Neural crest cell (in vitro differentiated cells): ENCODE measurements at regions not wholly inside any gene's neighbourhood (a gene's known extent, or its start where the extent isn't known, plus 50 kb on each side); places are given as distances from the start of the nearest gene placed in this dataset.
A peak's percentile ranks its signal among the peaks of the same experiment; 100 is the strongest.
"Not testable (repeated sequence)": the region's sequence is repeated elsewhere in the genome, so short reads cannot be mapped to it uniquely, and the experiment has no call there.

Source experiments
- DNase-seq: peaks from one replicate; pipeline ENCODE4 v3.0.0; 2021; ENCODE audit warnings: low read depth, mixed read lengths, low spot score
- H3K27ac Mint-ChIP-seq: one replicate; pipeline ENCODE4 v1.8.0; 2021; ENCODE audit warnings: mild to moderate bottlenecking, mixed read lengths; ENCODE audit not compliant: unreplicated experiment
- H3K27me3 Mint-ChIP-seq: 2 replicates; pipeline ENCODE4 v1.8.0; 2021; ENCODE audit warnings: low read depth, mild to moderate bottlenecking, mixed read lengths
- H3K36me3 Mint-ChIP-seq: 2 replicates; pipeline ENCODE4 v1.8.0; 2021; ENCODE audit warnings: low read depth, mild to moderate bottlenecking, mixed read lengths
- H3K4me1 Mint-ChIP-seq: 2 replicates; pipeline ENCODE4 v1.8.0; 2021; ENCODE audit warnings: mixed read lengths
- H3K4me3 Mint-ChIP-seq: one replicate; pipeline ENCODE4 v1.8.0; 2021; ENCODE audit warnings: mild to moderate bottlenecking, mixed read lengths
- H3K9me3 Mint-ChIP-seq: 2 replicates; pipeline ENCODE4 v1.8.0; 2021; ENCODE audit warnings: mixed read lengths
- TF ChIP-seq, protein P1 (sequence below): fragments of 200-600 bp; sonication (generic); conservative IDR thresholded peaks from 2 replicates; pipeline ENCODE4 v1.5.0; 2021; ENCODE audit warnings: antibody characterized with exemption, mild to moderate bottlenecking

- Mint-ChIP-seq H3K9me3 (peaks cover 3% of the 10 kb centered on the region), H3K4me1 (no peaks in the 10 kb centered on the region), H3K36me3 (peaks cover 3% of the 10 kb centered on the region), H3K4me3 (no peak overlapping the region), H3K27me3 (no peaks in the 10 kb centered on the region), H3K27ac (no peak overlapping the region)
- TF ChIP-seq, protein P1, sequence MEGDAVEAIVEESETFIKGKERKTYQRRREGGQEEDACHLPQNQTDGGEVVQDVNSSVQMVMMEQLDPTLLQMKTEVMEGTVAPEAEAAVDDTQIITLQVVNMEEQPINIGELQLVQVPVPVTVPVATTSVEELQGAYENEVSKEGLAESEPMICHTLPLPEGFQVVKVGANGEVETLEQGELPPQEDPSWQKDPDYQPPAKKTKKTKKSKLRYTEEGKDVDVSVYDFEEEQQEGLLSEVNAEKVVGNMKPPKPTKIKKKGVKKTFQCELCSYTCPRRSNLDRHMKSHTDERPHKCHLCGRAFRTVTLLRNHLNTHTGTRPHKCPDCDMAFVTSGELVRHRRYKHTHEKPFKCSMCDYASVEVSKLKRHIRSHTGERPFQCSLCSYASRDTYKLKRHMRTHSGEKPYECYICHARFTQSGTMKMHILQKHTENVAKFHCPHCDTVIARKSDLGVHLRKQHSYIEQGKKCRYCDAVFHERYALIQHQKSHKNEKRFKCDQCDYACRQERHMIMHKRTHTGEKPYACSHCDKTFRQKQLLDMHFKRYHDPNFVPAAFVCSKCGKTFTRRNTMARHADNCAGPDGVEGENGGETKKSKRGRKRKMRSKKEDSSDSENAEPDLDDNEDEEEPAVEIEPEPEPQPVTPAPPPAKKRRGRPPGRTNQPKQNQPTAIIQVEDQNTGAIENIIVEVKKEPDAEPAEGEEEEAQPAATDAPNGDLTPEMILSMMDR, result no peak
- no peak for DNase-seq
These were observed 397.1 kb upstream of the POT1 start for GRCh38 chr7:125326666-125327255.

DNA sequence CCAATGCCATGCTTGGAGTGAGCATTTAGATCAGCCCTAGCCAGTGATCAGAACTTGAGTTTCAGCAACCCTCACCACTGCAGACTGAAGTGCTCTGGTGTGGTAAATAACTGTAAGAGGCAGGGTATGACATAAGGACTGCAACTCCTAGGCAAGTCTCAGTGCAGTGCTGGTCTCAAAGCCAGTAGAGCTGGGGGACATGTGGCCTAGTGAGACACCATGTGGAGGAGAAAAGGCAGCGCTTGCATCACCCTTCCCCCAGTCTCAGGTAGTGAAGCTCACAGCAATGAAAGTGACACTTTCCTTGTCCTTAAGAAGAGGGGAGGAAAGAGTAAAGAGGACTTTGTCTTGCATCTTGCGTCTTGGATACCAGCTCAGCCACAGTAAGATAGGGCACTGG, 386.8 kb upstream of the POT1 start:
- TF ChIP-seq, protein P1, result peak; percentile 51
- no peaks in the 10 kb centered on the region for H3K36me3 Mint-ChIP-seq
- no peak overlapping the region for H3K27ac Mint-ChIP-seq
- no peaks in the 10 kb centered on the region for H3K4me1 Mint-ChIP-seq
- H3K27me3 Mint-ChIP-seq, result no peaks in the 10 kb centered on the region
- peaks cover 7% of the 10 kb centered on the region for H3K9me3 Mint-ChIP-seq
- no peak overlapping the region for H3K4me3 Mint-ChIP-seq
- no peak for DNase-seq

DNA sequence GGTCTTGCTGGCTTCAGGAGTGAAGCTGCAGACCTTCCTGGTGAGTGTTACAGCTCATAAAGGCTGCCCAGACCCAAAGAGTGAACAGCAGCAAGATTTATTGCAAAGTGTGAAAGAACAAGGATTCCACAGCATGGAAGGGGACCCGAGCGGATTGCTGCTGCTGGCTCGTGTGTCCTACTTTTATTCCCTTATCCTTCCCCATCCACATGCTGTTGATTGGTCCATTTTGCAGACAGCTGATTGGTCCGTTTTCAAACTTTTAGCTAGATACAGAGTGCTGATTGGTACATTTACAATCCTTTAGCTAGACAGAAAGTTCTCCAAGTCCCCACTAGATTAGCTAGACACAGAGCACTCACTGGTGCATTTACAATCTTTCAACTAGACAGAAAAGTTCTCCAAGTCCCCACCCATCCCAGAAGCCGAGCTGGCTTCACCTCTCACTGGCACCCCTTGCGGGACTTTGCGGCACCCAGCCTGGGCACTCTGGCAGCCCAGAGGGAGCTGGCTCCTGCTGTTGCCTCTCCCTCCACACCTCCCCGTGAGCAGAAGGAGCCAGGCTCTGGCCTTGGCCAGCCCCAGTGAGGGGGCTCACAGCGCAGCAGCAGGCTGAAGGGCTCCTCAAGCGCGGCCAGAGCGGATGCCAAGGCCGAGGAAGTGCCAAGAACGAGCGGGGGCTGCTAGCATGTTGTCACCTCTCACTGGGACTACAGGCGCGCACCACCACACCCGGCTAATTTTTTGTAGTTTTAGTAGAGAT, 369.6 kb upstream of the POT1 start:
- H3K4me1 Mint-ChIP-seq, result no peaks in the 10 kb centered on the region
- no peaks in the 10 kb centered on the region for H3K27me3 Mint-ChIP-seq
- peaks cover 7% of the 10 kb centered on the region for H3K9me3 Mint-ChIP-seq
- H3K36me3 Mint-ChIP-seq, result no peaks in the 10 kb centered on the region
- DNase-seq, result no peak
- no peak overlapping the region for H3K4me3 Mint-ChIP-seq
- no peak overlapping the region for H3K27ac Mint-ChIP-seq
- TF ChIP-seq, protein P1, result no peak

GRCh38 chr7:125279961-125280360, 350.3 kb upstream of the POT1 start:
- H3K27ac Mint-ChIP-seq, result no peak overlapping the region
- H3K27me3 Mint-ChIP-seq, result no peaks in the 10 kb centered on the region
- DNase-seq, result no peak
- TF ChIP-seq, protein P1, result no peak
- no peak overlapping the region for H3K4me3 Mint-ChIP-seq
- H3K4me1 Mint-ChIP-seq, result no peaks in the 10 kb centered on the region
- peaks cover 3% of the 10 kb centered on the region for H3K9me3 Mint-ChIP-seq
- H3K36me3 Mint-ChIP-seq, result peaks cover 2% of the 10 kb centered on the region

DNA sequence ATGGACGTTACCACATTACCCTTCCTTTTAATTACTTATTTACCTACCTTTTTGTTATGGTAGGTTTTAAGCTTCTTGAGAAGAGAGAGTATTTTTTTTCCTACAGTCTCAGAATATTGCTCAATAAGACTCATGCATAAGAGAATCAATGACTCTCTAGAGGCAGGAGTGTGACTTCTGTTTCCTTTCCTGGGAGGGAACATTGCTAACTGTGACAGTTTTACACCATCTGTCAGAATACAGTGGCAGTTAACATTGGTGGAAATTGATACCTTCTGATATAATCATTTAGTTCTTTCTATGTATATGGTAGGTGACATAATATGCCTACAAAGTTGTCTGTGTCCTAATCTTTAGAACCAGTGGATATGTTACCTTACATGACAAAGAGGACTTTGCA, 348.7 kb upstream of the POT1 start:
- no peak overlapping the region for H3K4me3 Mint-ChIP-seq
- no peaks in the 10 kb centered on the region for H3K4me1 Mint-ChIP-seq
- H3K36me3 Mint-ChIP-seq, result peaks cover 2% of the 10 kb centered on the region
- TF ChIP-seq, protein P1, result no peak
- H3K27me3 Mint-ChIP-seq, result no peaks in the 10 kb centered on the region
- H3K27ac Mint-ChIP-seq, result no peak overlapping the region
- DNase-seq, result no peak
- peaks cover 6% of the 10 kb centered on the region for H3K9me3 Mint-ChIP-seq

DNA sequence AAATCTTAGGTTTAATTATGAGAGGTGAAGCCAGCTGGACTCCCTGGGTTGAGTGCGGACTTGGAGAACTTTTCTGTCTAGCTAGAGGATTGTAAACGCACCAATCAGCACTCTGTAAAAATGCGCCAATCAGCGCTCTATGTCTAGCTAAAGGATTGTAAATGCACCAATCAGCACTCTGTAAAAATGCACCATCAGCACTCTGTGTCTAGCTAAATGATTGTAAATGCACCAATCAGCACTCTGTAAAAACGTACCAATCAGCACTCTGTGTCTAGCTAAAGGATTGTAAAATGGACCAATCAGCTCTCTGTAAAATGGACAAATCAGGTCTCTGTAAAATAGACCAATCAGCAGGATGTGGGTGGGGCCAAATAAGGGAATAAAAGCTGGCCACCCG, 345.1 kb upstream of the POT1 start:
- not testable (repeated sequence) for H3K27me3 Mint-ChIP-seq, H3K9me3 Mint-ChIP-seq, DNase-seq, H3K36me3 Mint-ChIP-seq, H3K27ac Mint-ChIP-seq, H3K4me3 Mint-ChIP-seq, H3K4me1 Mint-ChIP-seq

- H3K4me3 Mint-ChIP-seq, H3K27ac Mint-ChIP-seq: not testable (repeated sequence)
These were observed 334.7 kb upstream of the POT1 start for GRCh38 chr7:125264174-125264856.

DNA sequence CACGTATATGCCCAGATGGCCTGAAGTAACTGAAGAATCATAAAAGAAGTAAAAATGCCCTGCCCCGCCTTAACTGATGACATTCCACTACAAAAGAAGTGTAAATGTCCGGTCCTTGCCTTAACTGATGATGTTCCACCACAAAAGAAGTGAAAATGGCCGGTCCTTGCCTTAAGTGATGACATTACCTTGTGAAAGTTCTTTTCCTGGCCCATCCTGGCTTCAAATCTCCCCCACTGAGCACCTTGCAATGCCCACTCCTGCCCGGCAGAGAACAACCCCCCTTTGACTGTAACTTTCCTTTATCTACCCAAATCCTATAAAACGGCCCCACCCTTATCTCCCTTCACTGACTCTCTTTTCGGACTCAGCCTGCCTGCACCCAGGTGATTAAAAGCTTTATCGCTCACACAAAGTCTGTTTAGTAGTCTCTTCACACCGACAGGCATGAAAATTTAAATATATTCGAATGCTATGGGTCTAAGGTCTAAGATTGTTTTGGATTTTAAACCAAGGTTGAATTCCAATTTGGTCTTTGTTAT, 329.3 kb upstream of the POT1 start:
- peaks cover 21% of the 10 kb centered on the region for H3K4me1 Mint-ChIP-seq
- not testable (repeated sequence) for H3K27me3 Mint-ChIP-seq, H3K27ac Mint-ChIP-seq, H3K4me3 Mint-ChIP-seq, H3K9me3 Mint-ChIP-seq, DNase-seq, H3K36me3 Mint-ChIP-seq

More at GRCh38 chr7:125264174-125264856, 334.7 kb upstream of the POT1 start:
- not testable (repeated sequence) for H3K36me3 Mint-ChIP-seq, H3K9me3 Mint-ChIP-seq, DNase-seq, H3K4me1 Mint-ChIP-seq, H3K27me3 Mint-ChIP-seq
